CD14-positive monocyte (primary cell): ENCODE measurements at regions not wholly inside any gene's neighbourhood (a gene's known extent, or its start where the extent isn't known, plus 50 kb on each side); places are given as distances from the start of the nearest gene placed in this dataset.

Experiments
- DNase-seq, 3 donors: peaks; one replicate each; pipeline ENCODE4 v3.0.0-alpha.2; 2011 to 2022
- H2AFZ ChIP-seq: 2 replicates; pipeline ENCODE4 v1.6.0; 2012; ENCODE audit warnings: mild to moderate bottlenecking, low read depth, low read length, inconsistent platforms; ENCODE audit not compliant: insufficient read depth, poor library complexity, severe bottlenecking
- H3K27ac ChIP-seq, 2 donors: 1 replicate in 1 of 2; 2 replicates in 1 of 2; pipeline ENCODE4 v1.5.1; 2012 to 2013; ENCODE audit warnings: low read length in 2 of 2, control low read depth in 1 of 2, inconsistent platforms in 1 of 2, low read depth in 1 of 2, mild to moderate bottlenecking in 1 of 2
- H3K27me3 ChIP-seq, 2 donors: one replicate each; pipeline versions ENCODE4 v1.6.0 to v1.6.1; 2011 to 2013; ENCODE audit warnings: low read length in 2 of 2; ENCODE audit not compliant: control insufficient read depth in 2 of 2, insufficient read depth in 2 of 2
- H3K36me3 ChIP-seq, 2 donors: replicated peaks in 1 of 2; 1 replicate in 1 of 2; 2 replicates in 1 of 2; pipeline versions ENCODE4 v1.5.1 to v1.6.1; 2012 to 2013; ENCODE audit warnings: low read length in 2 of 2, control low read depth in 1 of 2, inconsistent platforms in 1 of 2, mild to moderate bottlenecking in 1 of 2; ENCODE audit not compliant: insufficient read depth in 2 of 2, control insufficient read depth in 1 of 2
- H3K4me1 ChIP-seq, 2 donors: 1 replicate in 1 of 2; 2 replicates in 1 of 2; pipeline versions ENCODE4 v1.5.1 to v1.6.1; 2012 to 2013; ENCODE audit warnings: low read length in 2 of 2, control low read depth in 1 of 2, inconsistent platforms in 1 of 2, mild to moderate bottlenecking in 1 of 2, moderate library complexity in 1 of 2; ENCODE audit not compliant: insufficient read depth in 2 of 2, control insufficient read depth in 1 of 2
- H3K4me2 ChIP-seq: replicated peaks from 2 replicates; pipeline ENCODE3; 2012; ENCODE audit warnings: low read length, moderate library complexity, mild to moderate bottlenecking; ENCODE audit not compliant: poor library complexity, severe bottlenecking; ENCODE audit errors: extremely low read depth
- H3K4me3 ChIP-seq, 3 experiments: fragments of 200-600 bp in 1 of 3; sonication (generic) in 1 of 3; replicated peaks in 1 of 3; 1 replicate in 2 of 3; 2 replicates in 1 of 3; pipeline ENCODE4 v1.5.1; 2011 to 2013; ENCODE audit warnings: low read length in 3 of 3, mild to moderate bottlenecking in 3 of 3, control low read depth in 2 of 3, low read depth in 2 of 3, inconsistent platforms in 1 of 3, moderate library complexity in 1 of 3
- H3K79me2 ChIP-seq: 2 replicates; pipeline ENCODE4 v1.6.0; 2012; ENCODE audit warnings: mild to moderate bottlenecking, control low read depth, inconsistent platforms, low read length, moderate library complexity; ENCODE audit not compliant: insufficient read depth
- H3K9ac ChIP-seq: 2 replicates; pipeline ENCODE4 v1.6.0; 2017; ENCODE audit warnings: low read length, mild to moderate bottlenecking; ENCODE audit not compliant: insufficient read depth, poor library complexity, severe bottlenecking
- H3K9me3 ChIP-seq, 2 donors: replicated peaks in 1 of 2; 1 replicate in 1 of 2; 2 replicates in 1 of 2; pipeline versions ENCODE4 v1.5.1 to v1.6.1; 2012 to 2013; ENCODE audit warnings: low read length in 2 of 2, control low read depth in 1 of 2; ENCODE audit not compliant: control insufficient read depth in 1 of 2, insufficient read depth in 1 of 2
- H4K20me1 ChIP-seq: 2 replicates; pipeline ENCODE4 v1.6.0; 2012; ENCODE audit warnings: mild to moderate bottlenecking, low read length, control low read depth, moderate library complexity; ENCODE audit not compliant: insufficient read depth
- H3K27ac Mint-ChIP-seq, 7 donors: one replicate each; pipeline ENCODE4 v1.8.0; 2020; ENCODE audit warnings: mild to moderate bottlenecking in 7 of 7, mixed read lengths in 7 of 7, moderate library complexity in 6 of 7, inconsistent platforms in 2 of 7
- H3K27me3 Mint-ChIP-seq, 3 donors: one replicate each; pipeline ENCODE4 v1.8.0; 2021 to 2022; ENCODE audit warnings: low read depth in 3 of 3, mild to moderate bottlenecking in 3 of 3, mixed read lengths in 3 of 3, moderate library complexity in 3 of 3, inconsistent platforms in 1 of 3
- H3K36me3 Mint-ChIP-seq, 2 donors: one replicate each; pipeline ENCODE4 v1.8.0; 2020; ENCODE audit warnings: mixed read lengths in 2 of 2, inconsistent platforms in 1 of 2, mild to moderate bottlenecking in 1 of 2
- H3K4me1 Mint-ChIP-seq: one replicate; pipeline ENCODE4 v1.8.0; 2020; ENCODE audit warnings: mild to moderate bottlenecking, mixed read lengths
- H3K4me3 Mint-ChIP-seq, 2 donors: one replicate each; pipeline ENCODE4 v1.8.0; 2020; ENCODE audit warnings: mild to moderate bottlenecking in 2 of 2, mixed read lengths in 2 of 2, moderate library complexity in 1 of 2
- H3K9me3 Mint-ChIP-seq, 7 donors: one replicate each; pipeline ENCODE4 v1.8.0; 2020 to 2022; ENCODE audit warnings: mixed read lengths in 7 of 7, mild to moderate bottlenecking in 6 of 7, moderate library complexity in 6 of 7, inconsistent platforms in 2 of 7
- CTCF ChIP-seq: fragments of 200-600 bp; IDR thresholded peaks from one replicate; pipeline ENCODE4 v1.8.0; 2022; ENCODE audit warnings: antibody characterized with exemption, mild to moderate bottlenecking
- WGBS: methylation state at CpG from one replicate; pipeline ENCODE4 v1.1.5; 2013; ENCODE audit warnings: missing lambda C conversion rate; ENCODE audit not compliant: insufficient coverage; 5-methylcytosine and 5-hydroxymethylcytosine counted together
- intact Hi-C, 2 donors: fragments of 100-400 bp; cut with micrococcal nuclease; formaldehyde crosslinking; loops; one replicate each; pipeline versions ENCODE4 v1.15.0 to v1.15.1; 2023

- H3K9me3 ChIP-seq = no peaks in the 10 kb centered on the region
- Mint-ChIP-seq H3K9me3 (peaks cover 0 to 4% (median 2%) of the 10 kb centered on the region in 7 donors), H3K27me3 (peaks cover 0 to 4% (median 3%) of the 10 kb centered on the region in 3 donors), H3K36me3 (no peaks in the 10 kb centered on the region), H3K4me3 (no peak overlapping the region), H3K4me1 (no peaks in the 10 kb centered on the region), H3K27ac (no peak overlapping the region)
- intact Hi-C loops = no loop called here
- H3K79me2 ChIP-seq = no peaks in the 10 kb centered on the region
- H3K9ac ChIP-seq = no peak overlapping the region
- no peaks in the 10 kb centered on the region for H3K4me1 ChIP-seq
- no peaks in the 10 kb centered on the region for H3K27me3 ChIP-seq
- TF ChIP-seq CTCF = no peak
- H3K4me3 ChIP-seq = no peak overlapping the region
- no peak overlapping the region for H3K27ac ChIP-seq
- no peak for DNase-seq
- H3K36me3 ChIP-seq = no peaks in the 10 kb centered on the region
- WGBS = 100% methylated on average over 1 of the region's 1 CpG
- H2AFZ ChIP-seq = no peak overlapping the region
- no peak overlapping the region for H3K4me2 ChIP-seq
- H4K20me1 ChIP-seq = no peaks in the 10 kb centered on the region
Measured at GRCh38 chr9:34830068-34830467, 120.1 kb upstream of the CCL21 start.

- Histone ChIP-seq H3K27ac (no peak overlapping the region), H3K9ac (no peak overlapping the region), H4K20me1 (no peaks in the 10 kb centered on the region), H3K9me3 (no peaks in the 10 kb centered on the region), H3K4me2 (no peak overlapping the region), H3K36me3 (no peaks in the 10 kb centered on the region), H3K27me3 (no peaks in the 10 kb centered on the region), H2AFZ (no peak overlapping the region), H3K4me1 (no peaks in the 10 kb centered on the region), H3K4me3 (no peak overlapping the region), H3K79me2 (no peaks in the 10 kb centered on the region)
- Mint-ChIP-seq H3K27ac (peak overlapping the region in 1 of 7 donors; percentile 8), H3K27me3 (peaks cover 0 to 6% (median 4%) of the 10 kb centered on the region in 3 donors), H3K36me3 (no peaks in the 10 kb centered on the region), H3K4me3 (no peak overlapping the region), H3K9me3 (peaks cover 0 to 4% (median 2%) of the 10 kb centered on the region in 7 donors), H3K4me1 (no peaks in the 10 kb centered on the region)
- no peak for TF ChIP-seq CTCF
- DNase-seq = no peak
- intact Hi-C loops = no loop called here
Measured at GRCh38 chr9:34826999-34827538, 117.1 kb upstream of the CCL21 start.
